ENCODE measurements at regions not wholly inside any gene's neighbourhood (a gene's known extent, or its start where the extent isn't known, plus 50 kb on each side); places are given as distances from the start of the nearest gene placed in this dataset.
A peak's percentile ranks its signal among the peaks of the same experiment; 100 is the strongest.

- peak; percentile 8 for DNase-seq (ENCODE audit: low spot score)
- no peak for FAIRE-seq
Observed at GRCh38 chr3:182738583-182739411, 54.5 kb upstream of the ATP11B start.

- FAIRE-seq (no peak), DNase-seq (ENCODE audit: low spot score) (no peak)
Observed at GRCh38 chr3:182739619-182740018, 53.7 kb upstream of the ATP11B start.

GRCh38 chr3:182740710-182741109, 52.6 kb upstream of the ATP11B start:
- FAIRE-seq, result peak; percentile 65
- peak; percentile 74 for DNase-seq (ENCODE audit: low spot score)

DNA sequence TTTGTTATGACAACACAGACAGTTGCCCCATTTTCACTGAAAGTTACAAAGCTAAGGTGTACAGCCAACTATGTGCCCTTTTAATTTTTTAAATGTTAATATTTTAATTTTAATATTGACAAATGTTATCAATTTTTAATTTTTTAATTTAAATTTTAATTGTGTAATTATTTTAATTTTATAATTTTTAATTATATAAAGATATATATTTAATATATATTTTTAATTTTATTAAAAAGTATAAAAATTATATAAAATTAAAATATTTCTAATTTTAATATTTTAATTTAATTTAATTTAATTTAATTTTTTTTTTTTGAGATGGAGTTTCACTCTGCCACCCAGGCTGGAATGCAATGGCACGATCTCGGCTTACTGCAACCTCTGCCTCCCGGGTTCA, 52.1 kb upstream of the ATP11B start:
- DNase-seq (ENCODE audit: low spot score), result no peak
- peak; percentile 95 for FAIRE-seq
